ENCODE measurements at regions not wholly inside any gene's neighbourhood (a gene's known extent, or its start where the extent isn't known, plus 50 kb on each side); places are given as distances from the start of the nearest gene placed in this dataset.

- TF ChIP-seq, protein P1, sequence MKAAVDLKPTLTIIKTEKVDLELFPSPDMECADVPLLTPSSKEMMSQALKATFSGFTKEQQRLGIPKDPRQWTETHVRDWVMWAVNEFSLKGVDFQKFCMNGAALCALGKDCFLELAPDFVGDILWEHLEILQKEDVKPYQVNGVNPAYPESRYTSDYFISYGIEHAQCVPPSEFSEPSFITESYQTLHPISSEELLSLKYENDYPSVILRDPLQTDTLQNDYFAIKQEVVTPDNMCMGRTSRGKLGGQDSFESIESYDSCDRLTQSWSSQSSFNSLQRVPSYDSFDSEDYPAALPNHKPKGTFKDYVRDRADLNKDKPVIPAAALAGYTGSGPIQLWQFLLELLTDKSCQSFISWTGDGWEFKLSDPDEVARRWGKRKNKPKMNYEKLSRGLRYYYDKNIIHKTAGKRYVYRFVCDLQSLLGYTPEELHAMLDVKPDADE (IDR thresholded peaks at IDR 0.05), result no peak
- TF ChIP-seq ZNF462 (CRISPR knock-in tag; IDR thresholded peaks at IDR 0.05), result no peak
- no peak for TF ChIP-seq NANOG (IDR thresholded peaks at IDR 0.05; ENCODE audit: borderline replicate concordance)
- no peak overlapping the region for H3K4me3 Mint-ChIP-seq
- Histone ChIP-seq H3K36me3 (ENCODE audit: insufficient read depth) (no peaks in the 10 kb centered on the region), H3K4me3 (no peak overlapping the region), H3K27ac (ENCODE audit: low read depth) (no peak overlapping the region), H4K20me1 (replicated peaks; ENCODE audit: insufficient read depth) (no peaks in the 10 kb centered on the region), H3K27me3 (ENCODE audit: insufficient read depth) (no peaks in the 10 kb centered on the region), H3K9me2 (ENCODE audit: insufficient read depth) (no peaks in the 10 kb centered on the region), H3K4me1 (ENCODE audit: insufficient read depth) (no peaks in the 10 kb centered on the region), H3K4me2 (no peak overlapping the region), H3F3A (replicated peaks; ENCODE audit: low read depth) (no peaks in the 10 kb centered on the region), H3K79me2 (replicated peaks; ENCODE audit: insufficient read depth) (no peaks in the 10 kb centered on the region), H2AFZ (no peak overlapping the region)
- H3K27ac Mint-ChIP-seq, result no peak overlapping the region
- no peaks in the 10 kb centered on the region for H3K27me3 Mint-ChIP-seq (ENCODE audit: insufficient read depth, low read depth, poor library complexity)
- no peaks in the 10 kb centered on the region for H3K36me3 Mint-ChIP-seq (ENCODE audit: low read depth)
- peaks cover 18% of the 10 kb centered on the region for H3K9me3 Mint-ChIP-seq
- no peaks in the 10 kb centered on the region for H3K4me1 Mint-ChIP-seq
- ATAC-seq, result no peak
- DNase-seq (ENCODE audit: low spot score), result no peak
Observed at GRCh38 chr7:145156834-145157233, 321.0 kb upstream of the TPK1 start.

DNA sequence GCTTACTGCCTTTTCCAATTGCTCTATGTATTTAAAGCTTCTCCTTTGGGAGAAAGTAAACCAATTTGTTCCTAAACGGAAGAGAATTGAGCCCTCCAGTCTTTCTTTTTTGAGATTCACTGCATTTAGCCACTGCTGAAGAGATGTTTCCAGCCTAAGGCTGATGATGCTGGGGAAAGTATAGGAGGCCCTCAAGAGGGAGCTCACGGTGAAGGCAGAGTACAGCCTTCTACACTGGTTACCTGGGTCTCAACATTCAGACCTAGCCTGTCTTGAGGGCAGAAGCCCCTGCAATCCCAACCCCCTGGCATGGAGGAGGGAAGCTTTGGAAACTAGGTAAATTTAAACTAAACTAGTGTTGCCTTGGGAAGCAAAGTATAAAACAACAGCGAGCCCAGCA lies 316.7 kb upstream of the TPK1 start:
- ATAC-seq (peak; percentile 86), DNase-seq (ENCODE audit: low spot score) (peak; percentile 5)
- Mint-ChIP-seq H3K4me1 (no peaks in the 10 kb centered on the region), H3K27ac (no peak overlapping the region), H3K27me3 (ENCODE audit: insufficient read depth, low read depth, poor library complexity) (peaks cover 2% of the 10 kb centered on the region), H3K9me3 (peaks cover 19% of the 10 kb centered on the region), H3K4me3 (no peak overlapping the region), H3K36me3 (ENCODE audit: low read depth) (no peaks in the 10 kb centered on the region)
- Histone ChIP-seq H3K9me2 (ENCODE audit: insufficient read depth) (no peaks in the 10 kb centered on the region), H3K79me2 (replicated peaks; ENCODE audit: insufficient read depth) (no peaks in the 10 kb centered on the region), H3K36me3 (ENCODE audit: insufficient read depth) (no peaks in the 10 kb centered on the region), H4K20me1 (replicated peaks; ENCODE audit: insufficient read depth) (no peaks in the 10 kb centered on the region), H3K4me2 (no peak overlapping the region), H3K27me3 (ENCODE audit: insufficient read depth) (no peaks in the 10 kb centered on the region), H3K27ac (ENCODE audit: low read depth) (no peak overlapping the region), H3K4me1 (ENCODE audit: insufficient read depth) (no peaks in the 10 kb centered on the region), H3F3A (replicated peaks; ENCODE audit: low read depth) (no peaks in the 10 kb centered on the region), H2AFZ (no peak overlapping the region), H3K4me3 (no peak overlapping the region)
- TF ChIP-seq NANOG (IDR thresholded peaks at IDR 0.05; ENCODE audit: borderline replicate concordance), result no peak
- TF ChIP-seq, protein P2, sequence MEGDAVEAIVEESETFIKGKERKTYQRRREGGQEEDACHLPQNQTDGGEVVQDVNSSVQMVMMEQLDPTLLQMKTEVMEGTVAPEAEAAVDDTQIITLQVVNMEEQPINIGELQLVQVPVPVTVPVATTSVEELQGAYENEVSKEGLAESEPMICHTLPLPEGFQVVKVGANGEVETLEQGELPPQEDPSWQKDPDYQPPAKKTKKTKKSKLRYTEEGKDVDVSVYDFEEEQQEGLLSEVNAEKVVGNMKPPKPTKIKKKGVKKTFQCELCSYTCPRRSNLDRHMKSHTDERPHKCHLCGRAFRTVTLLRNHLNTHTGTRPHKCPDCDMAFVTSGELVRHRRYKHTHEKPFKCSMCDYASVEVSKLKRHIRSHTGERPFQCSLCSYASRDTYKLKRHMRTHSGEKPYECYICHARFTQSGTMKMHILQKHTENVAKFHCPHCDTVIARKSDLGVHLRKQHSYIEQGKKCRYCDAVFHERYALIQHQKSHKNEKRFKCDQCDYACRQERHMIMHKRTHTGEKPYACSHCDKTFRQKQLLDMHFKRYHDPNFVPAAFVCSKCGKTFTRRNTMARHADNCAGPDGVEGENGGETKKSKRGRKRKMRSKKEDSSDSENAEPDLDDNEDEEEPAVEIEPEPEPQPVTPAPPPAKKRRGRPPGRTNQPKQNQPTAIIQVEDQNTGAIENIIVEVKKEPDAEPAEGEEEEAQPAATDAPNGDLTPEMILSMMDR (conservative IDR thresholded peaks at IDR 0.05; ENCODE audit: low read depth in 2 of 2), result peak in 1 of 2 experiments; percentile 39; a peak in 2 of 4 replicates

Data from GM23338 (cell line).